K562 (cell line): ENCODE measurements at regions not wholly inside any gene's neighbourhood (a gene's known extent, or its start where the extent isn't known, plus 50 kb on each side); places are given as distances from the start of the nearest gene placed in this dataset.

Experiments used
- BMI1 ChIP-seq: fragments of 150-350 bp; IDR thresholded peaks from 2 replicates; pipeline ENCODE4 v1.6.1; 2014; ENCODE audit warnings: low read length
- CBX5 ChIP-seq: IDR thresholded peaks from 2 replicates; pipeline ENCODE4 v1.6.1; 2014; ENCODE audit warnings: low read depth, borderline replicate concordance
- FOS ChIP-seq: IDR thresholded peaks from 3 replicates; pipeline ENCODE4 v1.6.1; 2011; ENCODE audit not compliant: insufficient read length; ENCODE audit errors: extremely low read depth
- HIVEP1 ChIP-seq: fragments of 250-450 bp; sonication (Bioruptor Pico); IDR thresholded peaks from 2 replicates; pipeline ENCODE4 v1.4.0; 2020; ENCODE audit warnings: mild to moderate bottlenecking
- POLR2G ChIP-seq: fragments of 200-400 bp; formaldehyde crosslinking; IDR thresholded peaks from 2 replicates; pipeline ENCODE4 v1.6.1; 2017; ENCODE audit warnings: low read depth, mild to moderate bottlenecking, antibody characterized with exemption, low read length, moderate library complexity
- SMARCA4 ChIP-seq: fragments of 450-650 bp; IDR thresholded peaks from 2 replicates; pipeline ENCODE4 v1.6.1; 2016
- TF ChIP-seq, protein P1 (sequence below): sonication (generic); formaldehyde crosslinking; IDR thresholded peaks from 2 replicates; pipeline ENCODE4 v1.8.0; 2023; ENCODE audit warnings: mild to moderate bottlenecking, missing genetic modification reagents
- TF ChIP-seq, protein P2 (sequence below), 2 experiments: fragments of 450-650 bp in 1 of 2; sonication (generic) in 1 of 2; formaldehyde crosslinking; conservative IDR thresholded peaks; 2 replicates each; pipeline versions ENCODE4 v1.4.0 to v1.8.1; 2020 to 2022; ENCODE audit warnings: mild to moderate bottlenecking in 1 of 2, missing genetic modification reagents in 1 of 2
- TF ChIP-seq, protein P3 (sequence below): sonication (generic); formaldehyde crosslinking; IDR thresholded peaks from 2 replicates; pipeline ENCODE4 v1.8.1; 2022; ENCODE audit warnings: missing genetic modification reagents

DNA sequence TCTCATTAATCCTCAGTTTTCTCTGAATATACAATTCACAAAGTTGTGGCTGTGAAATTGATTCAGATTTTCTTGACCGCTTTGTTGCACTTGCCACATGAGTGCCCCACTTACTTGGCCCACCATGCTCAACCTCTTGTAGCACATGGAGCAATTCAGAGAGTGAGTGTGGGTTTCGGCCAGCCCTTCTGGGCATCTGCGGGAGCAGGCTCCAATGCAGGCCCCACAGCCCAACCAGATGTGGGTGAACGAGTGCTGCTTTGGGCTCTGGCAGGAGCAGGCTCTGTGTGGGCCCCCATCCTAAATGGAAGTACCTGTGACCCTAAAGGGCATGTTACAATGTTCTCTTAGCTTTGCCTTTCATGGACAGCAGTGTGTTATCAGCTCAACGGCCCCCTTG is 2338.6 kb downstream of the LRRC4C start (continued):
- TF ChIP-seq, protein P1, sequence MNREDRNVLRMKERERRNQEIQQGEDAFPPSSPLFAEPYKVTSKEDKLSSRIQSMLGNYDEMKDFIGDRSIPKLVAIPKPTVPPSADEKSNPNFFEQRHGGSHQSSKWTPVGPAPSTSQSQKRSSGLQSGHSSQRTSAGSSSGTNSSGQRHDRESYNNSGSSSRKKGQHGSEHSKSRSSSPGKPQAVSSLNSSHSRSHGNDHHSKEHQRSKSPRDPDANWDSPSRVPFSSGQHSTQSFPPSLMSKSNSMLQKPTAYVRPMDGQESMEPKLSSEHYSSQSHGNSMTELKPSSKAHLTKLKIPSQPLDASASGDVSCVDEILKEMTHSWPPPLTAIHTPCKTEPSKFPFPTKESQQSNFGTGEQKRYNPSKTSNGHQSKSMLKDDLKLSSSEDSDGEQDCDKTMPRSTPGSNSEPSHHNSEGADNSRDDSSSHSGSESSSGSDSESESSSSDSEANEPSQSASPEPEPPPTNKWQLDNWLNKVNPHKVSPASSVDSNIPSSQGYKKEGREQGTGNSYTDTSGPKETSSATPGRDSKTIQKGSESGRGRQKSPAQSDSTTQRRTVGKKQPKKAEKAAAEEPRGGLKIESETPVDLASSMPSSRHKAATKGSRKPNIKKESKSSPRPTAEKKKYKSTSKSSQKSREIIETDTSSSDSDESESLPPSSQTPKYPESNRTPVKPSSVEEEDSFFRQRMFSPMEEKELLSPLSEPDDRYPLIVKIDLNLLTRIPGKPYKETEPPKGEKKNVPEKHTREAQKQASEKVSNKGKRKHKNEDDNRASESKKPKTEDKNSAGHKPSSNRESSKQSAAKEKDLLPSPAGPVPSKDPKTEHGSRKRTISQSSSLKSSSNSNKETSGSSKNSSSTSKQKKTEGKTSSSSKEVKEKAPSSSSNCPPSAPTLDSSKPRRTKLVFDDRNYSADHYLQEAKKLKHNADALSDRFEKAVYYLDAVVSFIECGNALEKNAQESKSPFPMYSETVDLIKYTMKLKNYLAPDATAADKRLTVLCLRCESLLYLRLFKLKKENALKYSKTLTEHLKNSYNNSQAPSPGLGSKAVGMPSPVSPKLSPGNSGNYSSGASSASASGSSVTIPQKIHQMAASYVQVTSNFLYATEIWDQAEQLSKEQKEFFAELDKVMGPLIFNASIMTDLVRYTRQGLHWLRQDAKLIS (CRISPR knock-in tag), result no peak
- TF ChIP-seq, protein P2, sequence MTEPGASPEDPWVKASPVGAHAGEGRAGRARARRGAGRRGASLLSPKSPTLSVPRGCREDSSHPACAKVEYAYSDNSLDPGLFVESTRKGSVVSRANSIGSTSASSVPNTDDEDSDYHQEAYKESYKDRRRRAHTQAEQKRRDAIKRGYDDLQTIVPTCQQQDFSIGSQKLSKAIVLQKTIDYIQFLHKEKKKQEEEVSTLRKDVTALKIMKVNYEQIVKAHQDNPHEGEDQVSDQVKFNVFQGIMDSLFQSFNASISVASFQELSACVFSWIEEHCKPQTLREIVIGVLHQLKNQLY (CRISPR knock-in tag; conservative IDR thresholded peaks at IDR 0.05), result no peak
- TF ChIP-seq SMARCA4, result no peak
- TF ChIP-seq, protein P3, sequence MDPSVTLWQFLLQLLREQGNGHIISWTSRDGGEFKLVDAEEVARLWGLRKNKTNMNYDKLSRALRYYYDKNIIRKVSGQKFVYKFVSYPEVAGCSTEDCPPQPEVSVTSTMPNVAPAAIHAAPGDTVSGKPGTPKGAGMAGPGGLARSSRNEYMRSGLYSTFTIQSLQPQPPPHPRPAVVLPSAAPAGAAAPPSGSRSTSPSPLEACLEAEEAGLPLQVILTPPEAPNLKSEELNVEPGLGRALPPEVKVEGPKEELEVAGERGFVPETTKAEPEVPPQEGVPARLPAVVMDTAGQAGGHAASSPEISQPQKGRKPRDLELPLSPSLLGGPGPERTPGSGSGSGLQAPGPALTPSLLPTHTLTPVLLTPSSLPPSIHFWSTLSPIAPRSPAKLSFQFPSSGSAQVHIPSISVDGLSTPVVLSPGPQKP (CRISPR knock-in tag), result no peak
- TF ChIP-seq BMI1, result no peak
- no peak for TF ChIP-seq POLR2G
- no peak for TF ChIP-seq CBX5
- no peak for TF ChIP-seq HIVEP1
- no peak for TF ChIP-seq FOS
- TF ChIP-seq, all 486 proteins: peak for 0
